HG02610 (cell line): ENCODE measurements at regions not wholly inside any gene's neighbourhood (a gene's known extent, or its start where the extent isn't known, plus 50 kb on each side); places are given as distances from the start of the nearest gene placed in this dataset.
"Not testable (repeated sequence)": the region's sequence is repeated elsewhere in the genome, so short reads cannot be mapped to it uniquely, and the experiment has no call there.

Experiments used
- ATAC-seq: cut with Tn5 transposase; IDR thresholded peaks from one replicate; pipeline ENCODE4 v1.9.1; 2021; ENCODE audit warnings: mild to moderate bottlenecking, moderate library complexity; ENCODE audit not compliant: unreplicated experiment

- ATAC-seq, result no peak
Measured at GRCh38 chr2:16182841-16183240, 242.5 kb downstream of the MYCN start.

GRCh38 chr2:16182311-16182815 lies 242.0 kb downstream of the MYCN start:
- not testable (repeated sequence) for ATAC-seq

GRCh38 chr2:16181741-16182090 lies 241.4 kb downstream of the MYCN start:
- ATAC-seq, result no peak

- no peak for ATAC-seq
Measured at GRCh38 chr2:16181062-16181740, 240.9 kb downstream of the MYCN start.

- no peak for ATAC-seq
Measured at GRCh38 chr2:16180631-16181030, 240.3 kb downstream of the MYCN start.

- ATAC-seq, result no peak
Measured at GRCh38 chr2:16179701-16180416, 239.5 kb downstream of the MYCN start.

GRCh38 chr2:16178551-16179130 lies 238.3 kb downstream of the MYCN start:
- ATAC-seq, result no peak

GRCh38 chr2:16177671-16178180 lies 237.4 kb downstream of the MYCN start:
- ATAC-seq, result no peak

GRCh38 chr2:16176971-16177480 lies 236.7 kb downstream of the MYCN start:
- no peak for ATAC-seq

GRCh38 chr2:16175247-16175825 lies 235.0 kb downstream of the MYCN start:
- ATAC-seq, result no peak

- no peak for ATAC-seq
Measured at GRCh38 chr2:16174693-16175045, 234.3 kb downstream of the MYCN start.

GRCh38 chr2:16173893-16174692 lies 233.7 kb downstream of the MYCN start:
- no peak for ATAC-seq

GRCh38 chr2:16172324-16173175 lies 232.2 kb downstream of the MYCN start:
- no peak for ATAC-seq

- ATAC-seq, result no peak
Measured at GRCh38 chr2:16171425-16171920, 231.1 kb downstream of the MYCN start.

- no peak for ATAC-seq
Measured at GRCh38 chr2:16170675-16171424, 230.5 kb downstream of the MYCN start.

- ATAC-seq, result no peak
Measured at GRCh38 chr2:16169381-16169960, 229.1 kb downstream of the MYCN start.

GRCh38 chr2:16168506-16169264 lies 228.3 kb downstream of the MYCN start:
- no peak for ATAC-seq
